CD4-positive, CD25-positive, alpha-beta regulatory T cell (primary cell): ENCODE measurements at regions not wholly inside any gene's neighbourhood (a gene's known extent, or its start where the extent isn't known, plus 50 kb on each side); places are given as distances from the start of the nearest gene placed in this dataset.
A peak's percentile ranks its signal among the peaks of the same experiment; 100 is the strongest.
"Not testable (repeated sequence)": the region's sequence is repeated elsewhere in the genome, so short reads cannot be mapped to it uniquely, and the experiment has no call there.

Source experiments
- ATAC-seq, 2 donors: fragments of 150-1000 bp; cut with Tn5 transposase; one replicate each; pipeline ENCODE4 v1.10.0; 2021; ENCODE audit warnings: low read depth in 2 of 2, moderate number of reproducible peaks in 2 of 2, moderate library complexity in 1 of 2
- DNase-seq, 3 donors: peaks; one replicate each; pipeline versions ENCODE4 v3.0.0 to v3.0.0-alpha.2; 2012 to 2022; ENCODE audit warnings: mixed read lengths in 1 of 3
- H3K27ac ChIP-seq: one replicate; pipeline ENCODE4 v1.7.0; 2013; ENCODE audit warnings: mild to moderate bottlenecking, low read length; ENCODE audit not compliant: insufficient read depth, poor library complexity, severe bottlenecking
- H3K27me3 ChIP-seq: one replicate; pipeline ENCODE4 v1.7.0; 2013; ENCODE audit warnings: low read length; ENCODE audit not compliant: control insufficient read depth, insufficient read depth
- H3K36me3 ChIP-seq: one replicate; pipeline ENCODE4 v1.7.0; 2013; ENCODE audit warnings: mild to moderate bottlenecking, low read length, moderate library complexity; ENCODE audit not compliant: control insufficient read depth, insufficient read depth
- H3K4me1 ChIP-seq: 2 replicates; pipeline ENCODE4 v1.7.0; 2013; ENCODE audit warnings: mild to moderate bottlenecking, low read length; ENCODE audit not compliant: insufficient read depth, control insufficient read depth, poor library complexity, severe bottlenecking
- H3K4me3 ChIP-seq: one replicate; pipeline ENCODE4 v1.7.0; 2013; ENCODE audit warnings: low read depth, mild to moderate bottlenecking, low read length, moderate library complexity
- H3K9me3 ChIP-seq, 2 experiments: 1 replicate in 1 of 2; 2 replicates in 1 of 2; pipeline ENCODE4 v1.7.0; 2013; ENCODE audit warnings: low read length in 2 of 2, mild to moderate bottlenecking in 1 of 2, moderate library complexity in 1 of 2; ENCODE audit not compliant: control insufficient read depth in 2 of 2
- H3K27ac Mint-ChIP-seq, 3 donors: one replicate each; pipeline ENCODE4 v1.8.0; 2020 to 2022; ENCODE audit warnings: mild to moderate bottlenecking in 3 of 3, mixed read lengths in 3 of 3, moderate library complexity in 2 of 3
- H3K27me3 Mint-ChIP-seq: one replicate; pipeline ENCODE4 v1.8.0; 2022; ENCODE audit warnings: mild to moderate bottlenecking, mixed read lengths
- H3K36me3 Mint-ChIP-seq: one replicate; pipeline ENCODE4 v1.8.0; 2020; ENCODE audit warnings: mixed read lengths
- H3K4me1 Mint-ChIP-seq, 4 donors: one replicate each; pipeline ENCODE4 v1.8.0; 2020 to 2022; ENCODE audit warnings: mixed read lengths in 4 of 4, mild to moderate bottlenecking in 1 of 4
- H3K4me3 Mint-ChIP-seq, 4 donors: one replicate each; pipeline ENCODE4 v1.8.0; 2020 to 2022; ENCODE audit warnings: mild to moderate bottlenecking in 4 of 4, mixed read lengths in 4 of 4, moderate library complexity in 3 of 4
- H3K9me3 Mint-ChIP-seq, 7 donors: one replicate each; pipeline ENCODE4 v1.8.0; 2020 to 2022; ENCODE audit warnings: mixed read lengths in 7 of 7, mild to moderate bottlenecking in 3 of 7, moderate library complexity in 2 of 7

DNA sequence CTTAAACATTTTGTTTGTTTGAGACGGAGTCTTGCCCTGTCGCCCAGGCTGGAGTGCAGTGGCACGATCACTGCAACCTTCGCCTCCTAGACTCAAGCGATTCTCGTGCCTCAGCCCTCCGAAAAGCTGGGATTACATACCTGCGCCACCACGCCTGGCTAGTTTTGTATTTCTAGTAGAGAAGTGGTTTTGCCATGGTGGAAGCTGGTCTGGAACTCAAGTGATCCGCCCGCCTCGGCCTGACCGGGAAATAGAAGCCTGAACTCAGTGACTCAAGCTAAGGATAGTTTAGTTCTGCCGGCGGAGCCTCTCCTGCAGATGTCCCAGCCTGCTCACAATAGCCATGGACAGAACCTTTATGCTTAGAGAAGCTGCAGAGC lies 53.0 kb upstream of the ZNF254 start:
- H3K4me1 Mint-ChIP-seq = peaks cover 13 to 77% (median 44%) of the 10 kb centered on the region in 4 donors
- peaks cover 17% of the 10 kb centered on the region for H3K36me3 ChIP-seq
- H3K4me3 Mint-ChIP-seq = peak overlapping the region; percentile 100
- peaks cover 21% of the 10 kb centered on the region for H3K36me3 Mint-ChIP-seq
- no peaks in the 10 kb centered on the region for H3K9me3 ChIP-seq
- H3K4me3 ChIP-seq = peak overlapping the region; percentile 90
- DNase-seq (peak in 2 of 3 donors; percentile 39 to 58), ATAC-seq (peak; percentile 16 to 25)
- peaks cover 0 to 4% (median 0%) of the 10 kb centered on the region in 7 donors for H3K9me3 Mint-ChIP-seq
- peak overlapping the region; percentile 98 to 99 (median 99) for H3K27ac Mint-ChIP-seq
- H3K27me3 ChIP-seq = no peaks in the 10 kb centered on the region
- peak overlapping the region; percentile 81 for H3K27ac ChIP-seq
- H3K4me1 ChIP-seq = peaks cover 27% of the 10 kb centered on the region
- no peaks in the 10 kb centered on the region for H3K27me3 Mint-ChIP-seq

DNA sequence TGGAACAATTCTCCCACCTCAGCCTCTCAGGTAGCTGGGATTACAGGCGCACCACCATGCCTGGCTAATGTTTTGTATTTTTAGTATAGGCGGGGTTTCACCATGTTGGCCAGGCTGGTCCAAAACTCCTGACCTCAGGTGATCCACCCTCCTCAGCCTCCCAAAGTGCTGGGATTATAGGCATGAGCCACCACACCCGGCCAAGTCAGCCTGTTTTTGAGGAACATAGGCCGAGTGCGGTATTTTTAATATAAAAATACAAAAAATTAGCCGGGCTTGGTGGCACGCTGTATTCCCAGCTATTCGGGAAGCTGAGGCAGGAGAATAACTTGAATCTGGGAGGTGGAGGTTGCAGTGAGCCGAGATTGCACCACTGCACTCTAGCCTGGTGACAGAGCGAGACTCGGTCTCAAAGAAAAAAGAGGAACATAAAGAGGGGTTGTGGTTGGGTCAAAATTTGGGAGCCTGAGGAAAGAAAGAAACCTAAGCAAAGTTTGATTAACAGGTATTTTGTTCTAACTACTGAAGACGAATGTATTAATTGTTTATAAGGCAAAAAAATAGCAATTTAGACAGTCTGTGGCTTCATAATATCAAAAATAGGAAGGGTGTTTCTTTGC lies 51.6 kb upstream of the ZNF254 start:
- not testable (repeated sequence) for ATAC-seq
- Mint-ChIP-seq H3K27ac (peak overlapping the region; percentile 17 to 85 (median 74)), H3K36me3 (peaks cover 26% of the 10 kb centered on the region)

More for the DNA sequence above, 51.6 kb upstream of the ZNF254 start:
- not testable (repeated sequence) for H3K9me3 Mint-ChIP-seq, H3K9me3 ChIP-seq, DNase-seq, H3K27me3 ChIP-seq, H3K27me3 Mint-ChIP-seq, H3K27ac ChIP-seq
- Mint-ChIP-seq H3K4me3 (peak overlapping the region; percentile 100), H3K4me1 (peaks cover 13 to 77% (median 48%) of the 10 kb centered on the region in 4 donors)
- Histone ChIP-seq H3K36me3 (peaks cover 22% of the 10 kb centered on the region), H3K4me3 (peak overlapping the region; percentile 90), H3K4me1 (peaks cover 27% of the 10 kb centered on the region)
